Gastroesophageal sphincter (tissue), 3 donors: ENCODE measurements at regions not wholly inside any gene's neighbourhood (a gene's known extent, or its start where the extent isn't known, plus 50 kb on each side); places are given as distances from the start of the nearest gene placed in this dataset.

Experiments used
- EP300 ChIP-seq: sonication (generic); formaldehyde crosslinking; IDR thresholded peaks from one replicate; pipeline ENCODE4 v1.6.1; 2017; ENCODE audit warnings: antibody characterized with exemption, mild to moderate bottlenecking
- POLR2A ChIP-seq, 2 donors: fragments of 450-650 bp; IDR thresholded peaks; one replicate each; pipeline ENCODE4 v1.6.1; 2017; ENCODE audit warnings: antibody characterized with exemption in 2 of 2, mild to moderate bottlenecking in 2 of 2, moderate library complexity in 1 of 2
- POLR2AphosphoS5 ChIP-seq: sonication (generic); formaldehyde crosslinking; IDR thresholded peaks from one replicate; pipeline ENCODE4 v1.6.1; 2017; ENCODE audit warnings: antibody characterized with exemption
- TF ChIP-seq, protein P1 (sequence below), 4 experiments: fragments of 200-600 bp in 2 of 4; fragments of 450-650 bp in 2 of 4; sonication (generic) in 1 of 4; IDR thresholded peaks; one replicate each; pipeline ENCODE4 v1.5.1; 2017 to 2019; ENCODE audit warnings: antibody characterized with exemption in 4 of 4, mild to moderate bottlenecking in 2 of 4, moderate library complexity in 2 of 4

DNA sequence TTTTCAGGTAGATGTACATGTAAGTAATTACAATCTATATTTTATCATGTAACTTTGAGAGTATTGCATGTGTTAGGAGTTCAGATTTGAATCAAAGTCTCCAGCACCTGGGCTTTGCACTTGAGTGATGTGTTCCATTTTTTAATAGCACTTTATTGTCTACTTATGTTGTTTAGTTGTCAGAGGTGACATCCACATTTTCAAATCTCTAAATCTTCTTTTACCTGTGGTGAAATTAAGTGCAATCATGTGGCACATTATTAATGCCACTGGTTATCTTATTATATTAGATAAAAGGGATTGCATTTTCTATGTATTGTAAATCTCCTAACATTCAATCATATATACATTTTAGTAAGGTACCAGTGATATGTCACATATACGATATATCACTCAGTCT lies 333.4 kb downstream of the AASDHPPT start:
- TF ChIP-seq, protein P1, sequence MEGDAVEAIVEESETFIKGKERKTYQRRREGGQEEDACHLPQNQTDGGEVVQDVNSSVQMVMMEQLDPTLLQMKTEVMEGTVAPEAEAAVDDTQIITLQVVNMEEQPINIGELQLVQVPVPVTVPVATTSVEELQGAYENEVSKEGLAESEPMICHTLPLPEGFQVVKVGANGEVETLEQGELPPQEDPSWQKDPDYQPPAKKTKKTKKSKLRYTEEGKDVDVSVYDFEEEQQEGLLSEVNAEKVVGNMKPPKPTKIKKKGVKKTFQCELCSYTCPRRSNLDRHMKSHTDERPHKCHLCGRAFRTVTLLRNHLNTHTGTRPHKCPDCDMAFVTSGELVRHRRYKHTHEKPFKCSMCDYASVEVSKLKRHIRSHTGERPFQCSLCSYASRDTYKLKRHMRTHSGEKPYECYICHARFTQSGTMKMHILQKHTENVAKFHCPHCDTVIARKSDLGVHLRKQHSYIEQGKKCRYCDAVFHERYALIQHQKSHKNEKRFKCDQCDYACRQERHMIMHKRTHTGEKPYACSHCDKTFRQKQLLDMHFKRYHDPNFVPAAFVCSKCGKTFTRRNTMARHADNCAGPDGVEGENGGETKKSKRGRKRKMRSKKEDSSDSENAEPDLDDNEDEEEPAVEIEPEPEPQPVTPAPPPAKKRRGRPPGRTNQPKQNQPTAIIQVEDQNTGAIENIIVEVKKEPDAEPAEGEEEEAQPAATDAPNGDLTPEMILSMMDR (IDR thresholded peaks at IDR 0.05) = no peak
- no peak for TF ChIP-seq EP300
- no peak for TF ChIP-seq POLR2A (IDR thresholded peaks at IDR 0.05)
- TF ChIP-seq POLR2AphosphoS5 = no peak
